Suprapubic skin (tissue), 4 donors: ENCODE measurements at regions not wholly inside any gene's neighbourhood (a gene's known extent, or its start where the extent isn't known, plus 50 kb on each side); places are given as distances from the start of the nearest gene placed in this dataset.

Experiments
- DNase-seq, 2 donors: peaks; one replicate each; pipeline ENCODE4 v3.0.0-alpha.2; 2019; ENCODE audit warnings: low spot score in 2 of 2
- H3K27ac ChIP-seq: fragments of 200-600 bp; sonication (generic); one replicate; pipeline ENCODE4 v1.5.1; 2019
- H3K27me3 ChIP-seq: fragments of 200-600 bp; sonication (generic); one replicate; pipeline ENCODE4 v1.5.1; 2019
- H3K36me3 ChIP-seq: fragments of 200-600 bp; sonication (generic); one replicate; pipeline ENCODE4 v1.5.1; 2019
- H3K4me1 ChIP-seq: fragments of 200-600 bp; sonication (generic); one replicate; pipeline ENCODE4 v1.5.1; 2019
- H3K4me3 ChIP-seq: fragments of 200-600 bp; sonication (generic); one replicate; pipeline ENCODE4 v1.5.1; 2019; ENCODE audit warnings: mild to moderate bottlenecking
- H3K9me3 ChIP-seq: fragments of 200-600 bp; sonication (generic); one replicate; pipeline ENCODE4 v1.5.1; 2019
- CTCF ChIP-seq, 2 donors: fragments of 200-600 bp in 1 of 2; fragments of 450-650 bp in 1 of 2; sonication (generic) in 1 of 2; IDR thresholded peaks; one replicate each; pipeline ENCODE4 v1.5.1; 2016 to 2019; ENCODE audit warnings: antibody characterized with exemption in 2 of 2, mild to moderate bottlenecking in 1 of 2, moderate library complexity in 1 of 2
- EP300 ChIP-seq: sonication (generic); formaldehyde crosslinking; IDR thresholded peaks from one replicate; pipeline ENCODE4 v1.6.1; 2017; ENCODE audit warnings: antibody characterized with exemption
- POLR2A ChIP-seq, 2 donors: fragments of 450-650 bp; IDR thresholded peaks; one replicate each; pipeline ENCODE4 v1.6.1; 2017; ENCODE audit warnings: antibody characterized with exemption in 2 of 2, mild to moderate bottlenecking in 2 of 2, moderate library complexity in 2 of 2
- POLR2AphosphoS5 ChIP-seq, 3 donors: sonication (generic); formaldehyde crosslinking; IDR thresholded peaks; one replicate each; pipeline ENCODE4 v1.6.1; 2017; ENCODE audit warnings: antibody characterized with exemption in 3 of 3
- WGBS: methylation state at CpG from one replicate; pipeline ENCODE4 v1.1.5; 2018; 5-methylcytosine and 5-hydroxymethylcytosine counted together

DNA sequence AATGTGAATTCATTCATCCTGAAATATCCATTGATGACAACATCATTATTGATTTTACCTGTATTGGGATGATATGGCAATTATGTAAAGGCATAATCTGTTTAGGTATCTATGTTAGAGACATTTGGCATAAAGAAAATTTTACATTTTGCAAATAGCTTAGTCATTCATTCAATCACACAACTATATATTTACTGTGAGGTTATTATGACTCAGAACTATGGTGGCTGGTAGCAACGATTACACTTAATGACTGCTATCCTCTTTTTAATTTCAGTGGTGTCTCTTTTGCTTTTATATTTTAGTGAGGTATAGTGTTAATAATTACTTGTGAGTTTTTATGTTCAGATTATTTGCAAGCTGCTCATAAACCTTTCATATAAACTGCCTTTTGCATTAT lies 955.9 kb downstream of the SLITRK6 start:
- Histone ChIP-seq H3K4me1 (no peaks in the 10 kb centered on the region), H3K27ac (no peak overlapping the region), H3K4me3 (no peak overlapping the region), H3K9me3 (no peaks in the 10 kb centered on the region), H3K27me3 (no peaks in the 10 kb centered on the region), H3K36me3 (no peaks in the 10 kb centered on the region)
- TF ChIP-seq CTCF (IDR thresholded peaks at IDR 0.05) (no peak), EP300 (no peak), POLR2AphosphoS5 (IDR thresholded peaks at IDR 0.05) (no peak), POLR2A (IDR thresholded peaks at IDR 0.05) (no peak)
- no peak for DNase-seq
- 47% methylated on average over 1 of the region's 1 CpG for WGBS

DNA sequence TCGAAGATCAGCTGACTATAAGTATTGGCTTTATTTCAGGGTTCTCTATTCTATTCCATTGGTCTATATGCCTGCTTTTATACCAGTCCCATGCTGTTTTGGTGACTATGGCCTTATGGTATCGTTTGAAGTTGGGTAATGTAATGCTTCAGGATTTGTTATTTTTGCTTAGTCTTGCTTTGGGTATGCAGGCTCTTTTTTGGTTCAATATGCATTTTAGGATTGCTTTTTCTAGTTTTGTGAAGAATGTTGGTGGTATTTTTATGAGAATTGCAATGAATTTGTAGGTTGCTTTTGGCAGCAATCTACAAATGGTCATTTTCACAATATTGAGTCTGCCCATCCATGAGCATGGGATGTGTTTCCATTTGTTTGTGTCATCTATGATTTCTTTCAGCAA lies 951.9 kb upstream of the SLITRK1 start:
- 93% methylated on average over 2 of the region's 2 CpGs for WGBS
- Histone ChIP-seq H3K27me3 (no peaks in the 10 kb centered on the region), H3K4me1 (no peaks in the 10 kb centered on the region), H3K9me3 (no peaks in the 10 kb centered on the region), H3K27ac (no peak overlapping the region), H3K36me3 (no peaks in the 10 kb centered on the region), H3K4me3 (no peak overlapping the region)
- no peak for DNase-seq
- TF ChIP-seq EP300 (no peak), POLR2AphosphoS5 (IDR thresholded peaks at IDR 0.05) (no peak), POLR2A (IDR thresholded peaks at IDR 0.05) (no peak), CTCF (IDR thresholded peaks at IDR 0.05) (no peak)

- Histone ChIP-seq H3K36me3 (no peaks in the 10 kb centered on the region), H3K4me1 (no peaks in the 10 kb centered on the region), H3K9me3 (no peaks in the 10 kb centered on the region), H3K27me3 (no peaks in the 10 kb centered on the region), H3K27ac (no peak overlapping the region), H3K4me3 (no peak overlapping the region)
- 92% methylated on average over 18 of the region's 27 CpGs for WGBS
- DNase-seq, result no peak
- TF ChIP-seq POLR2A (IDR thresholded peaks at IDR 0.05), result no peak
- TF ChIP-seq CTCF (IDR thresholded peaks at IDR 0.05), result no peak
- TF ChIP-seq EP300, result no peak
- no peak for TF ChIP-seq POLR2AphosphoS5 (IDR thresholded peaks at IDR 0.05)
Measured at GRCh38 chr13:84831666-84832657, 949.7 kb upstream of the SLITRK1 start.

- H3K27me3 ChIP-seq, result no peaks in the 10 kb centered on the region
- no peak overlapping the region for H3K4me3 ChIP-seq
- WGBS, result 38% methylated on average over 1 of the region's 1 CpG
- DNase-seq, result no peak
- TF ChIP-seq EP300 (no peak), POLR2AphosphoS5 (IDR thresholded peaks at IDR 0.05) (no peak), CTCF (IDR thresholded peaks at IDR 0.05) (no peak), POLR2A (IDR thresholded peaks at IDR 0.05) (no peak)
- H3K36me3 ChIP-seq, result no peaks in the 10 kb centered on the region
- H3K9me3 ChIP-seq, result peaks cover 4% of the 10 kb centered on the region
- no peak overlapping the region for H3K27ac ChIP-seq
- no peaks in the 10 kb centered on the region for H3K4me1 ChIP-seq
Measured at GRCh38 chr13:84823528-84823927, 941.3 kb upstream of the SLITRK1 start.

- Histone ChIP-seq H3K27me3 (no peaks in the 10 kb centered on the region), H3K36me3 (no peaks in the 10 kb centered on the region), H3K4me1 (no peaks in the 10 kb centered on the region), H3K4me3 (no peak overlapping the region), H3K9me3 (peaks cover 4% of the 10 kb centered on the region), H3K27ac (no peak overlapping the region)
- TF ChIP-seq CTCF (IDR thresholded peaks at IDR 0.05) (no peak), EP300 (no peak), POLR2AphosphoS5 (IDR thresholded peaks at IDR 0.05) (no peak), POLR2A (IDR thresholded peaks at IDR 0.05) (no peak)
- DNase-seq, result no peak
- WGBS, result 53% methylated on average over 3 of the region's 3 CpGs
Measured at GRCh38 chr13:84821261-84821660, 939.0 kb upstream of the SLITRK1 start.
